ENCODE measurements at regions not wholly inside any gene's neighbourhood (a gene's known extent, or its start where the extent isn't known, plus 50 kb on each side); places are given as distances from the start of the nearest gene placed in this dataset.

DNA sequence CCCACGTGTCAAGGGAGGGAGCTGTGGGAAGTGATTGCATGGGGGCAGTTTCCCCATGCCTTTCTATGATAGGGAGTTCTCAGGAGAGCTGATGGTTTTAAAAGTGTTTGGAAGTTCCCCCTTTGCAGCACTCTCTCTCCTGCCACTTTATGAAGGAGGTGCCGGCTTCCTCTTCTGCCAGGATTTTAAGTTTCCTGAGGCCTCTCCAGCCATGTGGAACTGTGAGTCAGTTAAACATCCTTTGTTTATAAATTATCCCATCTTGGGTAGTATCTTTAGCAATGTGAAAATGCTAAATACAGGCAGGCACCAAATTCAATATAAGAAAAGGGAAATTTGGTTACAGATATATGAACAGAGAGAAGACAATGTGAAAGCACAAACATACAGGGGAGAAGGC lies 96.4 kb upstream of the EPHA7 start:
- WGBS, 5 donors = 21 to 44% (median 34%) methylated on average over 2 of the region's 2 CpGs
- intact Hi-C loops (cut with DNase I; ENCODE audit: low total_unique reads) = no loop called here
- Histone ChIP-seq H3K27ac (no peak overlapping the region), H3K36me3 (no peaks in the 10 kb centered on the region), H3K27me3 (replicated peaks in 1 of 7) (no peaks in the 10 kb centered on the region), H3K4me3 (no peak overlapping the region), H3K9me3 (no peaks in the 10 kb centered on the region), H3K4me1 (no peaks in the 10 kb centered on the region)
- DNase-seq = no peak
- TF ChIP-seq, protein P1, sequence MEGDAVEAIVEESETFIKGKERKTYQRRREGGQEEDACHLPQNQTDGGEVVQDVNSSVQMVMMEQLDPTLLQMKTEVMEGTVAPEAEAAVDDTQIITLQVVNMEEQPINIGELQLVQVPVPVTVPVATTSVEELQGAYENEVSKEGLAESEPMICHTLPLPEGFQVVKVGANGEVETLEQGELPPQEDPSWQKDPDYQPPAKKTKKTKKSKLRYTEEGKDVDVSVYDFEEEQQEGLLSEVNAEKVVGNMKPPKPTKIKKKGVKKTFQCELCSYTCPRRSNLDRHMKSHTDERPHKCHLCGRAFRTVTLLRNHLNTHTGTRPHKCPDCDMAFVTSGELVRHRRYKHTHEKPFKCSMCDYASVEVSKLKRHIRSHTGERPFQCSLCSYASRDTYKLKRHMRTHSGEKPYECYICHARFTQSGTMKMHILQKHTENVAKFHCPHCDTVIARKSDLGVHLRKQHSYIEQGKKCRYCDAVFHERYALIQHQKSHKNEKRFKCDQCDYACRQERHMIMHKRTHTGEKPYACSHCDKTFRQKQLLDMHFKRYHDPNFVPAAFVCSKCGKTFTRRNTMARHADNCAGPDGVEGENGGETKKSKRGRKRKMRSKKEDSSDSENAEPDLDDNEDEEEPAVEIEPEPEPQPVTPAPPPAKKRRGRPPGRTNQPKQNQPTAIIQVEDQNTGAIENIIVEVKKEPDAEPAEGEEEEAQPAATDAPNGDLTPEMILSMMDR (IDR thresholded peaks at IDR 0.05 in 8 of 11, conservative IDR thresholded peaks at IDR 0.05 in 3 of 11) = no peak
- no peak for TF ChIP-seq POLR2AphosphoS5 (IDR thresholded peaks at IDR 0.05)
- TF ChIP-seq POLR2A (IDR thresholded peaks at IDR 0.05) = no peak

DNA sequence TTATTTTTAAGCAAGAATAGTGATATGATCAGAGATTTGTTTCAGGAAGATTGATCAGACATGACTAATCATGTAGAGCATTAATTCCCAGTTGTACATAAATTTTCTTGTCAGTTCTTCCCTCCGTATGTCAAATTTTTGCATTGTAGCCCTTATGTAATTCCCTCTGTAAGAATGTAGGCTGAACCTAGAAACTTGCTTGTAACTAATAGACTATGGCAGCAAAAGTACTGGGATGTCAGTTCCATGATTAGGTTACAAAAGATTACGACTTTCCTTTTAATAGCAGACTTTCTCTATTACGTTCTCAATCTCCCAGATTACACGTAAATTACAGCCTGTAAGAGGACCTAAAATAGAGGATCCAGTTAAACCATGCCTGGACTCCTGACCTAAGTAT lies 79.4 kb upstream of the EPHA7 start:
- TF ChIP-seq, protein P1 (IDR thresholded peaks at IDR 0.05 in 8 of 11, conservative IDR thresholded peaks at IDR 0.05 in 3 of 11) = no peak
- no peak for TF ChIP-seq POLR2A (IDR thresholded peaks at IDR 0.05)
- no peak for TF ChIP-seq POLR2AphosphoS5 (IDR thresholded peaks at IDR 0.05)
- H3K9me3 ChIP-seq = peaks cover 0 to 24% (median 12%) of the 10 kb centered on the region in 8 donors
- DNase-seq = no peak
- intact Hi-C loops (cut with DNase I; ENCODE audit: low total_unique reads) = no loop called here
- WGBS, 5 donors = 81 to 92% (median 90%) methylated on average over 4 of the region's 4 CpGs
- no peak overlapping the region for H3K27ac ChIP-seq
- H3K27me3 ChIP-seq (replicated peaks in 1 of 7) = no peaks in the 10 kb centered on the region
- H3K4me1 ChIP-seq = no peaks in the 10 kb centered on the region
- no peak overlapping the region for H3K4me3 ChIP-seq
- H3K36me3 ChIP-seq = no peaks in the 10 kb centered on the region

DNA sequence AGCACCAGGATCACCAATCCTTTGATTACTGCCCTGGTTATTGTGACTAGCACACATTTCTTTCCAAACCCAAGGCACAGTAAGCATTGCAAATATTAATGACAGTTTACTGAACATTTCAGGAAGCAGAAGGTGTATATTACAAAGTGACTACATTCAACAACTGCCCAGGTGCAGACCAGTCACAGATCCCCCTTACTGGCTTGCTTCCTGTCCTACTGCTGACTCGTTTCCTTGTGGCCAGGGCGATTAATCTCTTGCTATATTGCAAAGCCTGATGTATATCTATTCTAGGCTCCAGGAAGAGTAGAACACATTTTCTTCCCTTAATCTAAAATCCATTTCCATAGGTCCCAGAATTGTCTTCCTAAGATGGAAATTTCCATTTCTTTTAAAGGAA lies 77.2 kb upstream of the EPHA7 start:
- Histone ChIP-seq H3K4me1 (no peaks in the 10 kb centered on the region), H3K4me3 (no peak overlapping the region), H3K36me3 (no peaks in the 10 kb centered on the region), H3K9me3 (peaks cover 0 to 11% (median 4%) of the 10 kb centered on the region in 8 donors), H3K27ac (no peak overlapping the region), H3K27me3 (replicated peaks in 1 of 7) (no peaks in the 10 kb centered on the region)
- WGBS, 5 donors = 18 to 30% (median 24%) methylated on average over 2 of the region's 2 CpGs
- intact Hi-C loops (cut with DNase I; ENCODE audit: low total_unique reads) = no loop called here
- TF ChIP-seq POLR2A (IDR thresholded peaks at IDR 0.05) (no peak), POLR2AphosphoS5 (IDR thresholded peaks at IDR 0.05) (no peak)
- TF ChIP-seq, protein P1 (IDR thresholded peaks at IDR 0.05 in 8 of 11, conservative IDR thresholded peaks at IDR 0.05 in 3 of 11) = no peak
- no peak for DNase-seq

DNA sequence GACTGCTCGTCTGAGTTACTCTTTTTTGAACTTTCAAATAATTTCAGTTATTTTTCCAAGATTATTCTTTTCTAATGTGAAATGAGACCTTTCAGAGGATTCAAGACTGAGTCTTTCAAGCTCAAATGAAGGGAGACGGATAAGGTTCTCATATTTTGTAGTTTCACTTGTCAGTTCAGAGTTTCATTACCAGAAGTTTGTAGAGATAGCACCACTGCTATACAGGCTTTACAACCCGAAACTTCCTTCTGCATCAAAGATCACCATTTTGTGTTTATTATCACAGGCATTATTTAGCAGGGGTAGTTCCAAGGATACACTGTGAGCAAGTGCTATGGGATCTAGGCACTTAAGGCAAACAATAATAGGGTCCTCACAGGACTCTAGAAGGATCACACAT lies 74.7 kb upstream of the EPHA7 start:
- intact Hi-C loops (cut with DNase I; ENCODE audit: low total_unique reads) = no loop called here

More for the DNA sequence above, 74.7 kb upstream of the EPHA7 start:
- no peak overlapping the region for H3K27ac ChIP-seq
- DNase-seq = no peak
- H3K4me1 ChIP-seq = no peaks in the 10 kb centered on the region
- H3K27me3 ChIP-seq (replicated peaks in 1 of 7) = no peaks in the 10 kb centered on the region
- no peaks in the 10 kb centered on the region for H3K9me3 ChIP-seq
- TF ChIP-seq POLR2A (IDR thresholded peaks at IDR 0.05) (no peak), POLR2AphosphoS5 (IDR thresholded peaks at IDR 0.05) (no peak)
- TF ChIP-seq, protein P1 (IDR thresholded peaks at IDR 0.05 in 8 of 11, conservative IDR thresholded peaks at IDR 0.05 in 3 of 11) = no peak
- WGBS, 5 donors = 71 to 88% (median 83%) methylated on average over 3 of the region's 3 CpGs
- no peaks in the 10 kb centered on the region for H3K36me3 ChIP-seq
- no peak overlapping the region for H3K4me3 ChIP-seq
